ENCODE measurements at regions not wholly inside any gene's neighbourhood (a gene's known extent, or its start where the extent isn't known, plus 50 kb on each side); places are given as distances from the start of the nearest gene placed in this dataset.

GRCh38 chr11:2072551-2073261, 66.5 kb downstream of the IGF2 start:
- TF ChIP-seq CTCF (optimal IDR thresholded peaks at IDR 0.05 in 1 of 3, IDR thresholded peaks at IDR 0.05 in 1 of 3, conservative IDR thresholded peaks at IDR 0.05 in 1 of 3; ENCODE audit: extremely low read depth in 1 of 3, insufficient read depth in 2 of 3, low read length in 3 of 3) (no peak), EZH2 (IDR thresholded peaks at IDR 0.05; ENCODE audit: low read length) (no peak)

All from keratinocyte (primary cell).